HFF-Myc (cell line): ENCODE measurements at regions not wholly inside any gene's neighbourhood (a gene's known extent, or its start where the extent isn't known, plus 50 kb on each side); places are given as distances from the start of the nearest gene placed in this dataset.

Experiments used
- DNase-seq: peaks from one replicate; pipeline ENCODE4 v3.0.0-alpha.2; 2011; ENCODE audit warnings: low read depth; ENCODE audit errors: extremely low read depth
- H3K4me3 ChIP-seq: replicated peaks from 2 replicates; pipeline ENCODE4 v1.5.1; 2011; ENCODE audit warnings: low read depth, mild to moderate bottlenecking, control low read depth, low read length
- CTCF ChIP-seq: IDR thresholded peaks from 2 replicates; pipeline ENCODE4 v1.5.1; 2012; ENCODE audit warnings: mild to moderate bottlenecking, low read depth, low read length, control low read depth; ENCODE audit errors: missing control alignments

DNA sequence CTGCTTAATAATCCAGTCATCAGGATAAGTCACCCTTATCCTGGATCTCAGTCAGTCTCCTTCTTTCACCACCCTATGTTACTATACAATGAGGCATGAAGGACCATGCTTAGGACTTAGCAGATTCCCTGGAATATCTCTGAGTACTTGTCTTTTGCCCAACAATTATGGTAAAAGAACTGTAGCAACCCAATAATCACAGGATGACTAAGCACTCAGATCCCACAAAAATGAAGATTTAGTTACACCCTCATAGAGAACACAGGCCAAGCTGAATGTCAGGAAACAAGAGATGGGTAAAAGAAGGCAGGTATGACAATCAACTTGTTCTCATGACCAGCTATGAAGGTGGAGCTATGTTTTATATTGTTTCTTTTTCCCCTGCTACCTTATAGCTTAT is 91.4 kb downstream of the EDN1 start:
- no peak for DNase-seq
- TF ChIP-seq CTCF = no peak
- no peak overlapping the region for H3K4me3 ChIP-seq

DNA sequence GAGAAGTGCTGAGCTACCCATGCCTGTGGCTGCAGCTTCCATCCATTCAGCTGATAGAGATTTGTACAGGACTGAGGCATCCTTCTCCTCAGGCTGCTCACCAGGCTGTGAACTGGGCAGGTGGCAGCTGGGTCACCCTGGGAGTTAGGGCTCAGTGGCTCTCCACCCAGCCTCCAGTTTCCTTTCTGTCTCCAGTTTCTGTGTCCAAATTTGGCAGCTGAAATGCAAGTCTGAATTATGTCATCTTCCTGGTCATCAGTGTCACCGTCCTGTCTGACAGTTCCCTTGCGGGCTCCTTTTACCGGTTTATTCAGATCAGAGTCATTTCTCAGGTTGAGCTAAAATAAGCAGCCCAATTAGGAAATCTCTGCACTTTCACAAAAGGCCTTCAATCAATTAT is 93.3 kb downstream of the EDN1 start:
- H3K4me3 ChIP-seq = no peak overlapping the region
- no peak for TF ChIP-seq CTCF
- no peak for DNase-seq

DNA sequence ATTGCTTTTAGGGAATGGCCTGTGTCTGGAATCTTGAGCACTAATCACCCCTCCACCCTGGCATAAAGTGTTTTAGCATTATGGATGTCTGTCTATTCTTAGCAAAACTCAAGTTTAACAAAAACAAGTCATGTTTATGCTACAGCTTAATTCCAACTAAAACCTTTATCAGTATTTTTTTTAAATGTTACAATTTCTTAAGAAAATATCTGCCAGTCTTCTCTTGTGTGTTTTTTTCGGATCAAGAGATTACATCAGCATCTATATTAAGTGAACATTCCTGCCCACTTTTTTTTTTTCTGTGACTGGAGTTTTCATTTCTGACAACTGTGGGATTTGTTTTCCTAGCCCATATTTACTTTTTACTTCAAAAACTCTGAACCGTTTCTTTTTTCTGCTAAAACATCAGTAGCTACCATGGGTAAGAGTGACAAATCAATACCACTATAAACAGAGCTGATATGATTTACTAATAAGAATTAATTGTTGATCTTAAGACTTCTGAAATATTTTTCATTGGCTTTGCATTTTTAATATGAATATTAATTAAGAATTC is 94.3 kb downstream of the EDN1 start:
- H3K4me3 ChIP-seq = no peak overlapping the region
- DNase-seq = no peak
- no peak for TF ChIP-seq CTCF

- DNase-seq = no peak
- H3K4me3 ChIP-seq = no peak overlapping the region
- TF ChIP-seq CTCF = no peak
Observed at GRCh38 chr6:12385316-12385715, 95.2 kb downstream of the EDN1 start.

- H3K4me3 ChIP-seq = no peak overlapping the region
- TF ChIP-seq CTCF = no peak
- DNase-seq = no peak
Observed at GRCh38 chr6:12386816-12387215, 96.7 kb downstream of the EDN1 start.

GRCh38 chr6:12391472-12391871 is 101.3 kb downstream of the EDN1 start:
- no peak overlapping the region for H3K4me3 ChIP-seq
- TF ChIP-seq CTCF = no peak
- no peak for DNase-seq

- TF ChIP-seq CTCF = no peak
- no peak for DNase-seq
- no peak overlapping the region for H3K4me3 ChIP-seq
Observed at GRCh38 chr6:12392490-12392889, 102.3 kb downstream of the EDN1 start.
